Activated T-helper 1 cell treated with Interleukin-2 at 50 U/mL for 16 hours (primary cell): ENCODE measurements at regions not wholly inside any gene's neighbourhood (a gene's known extent, or its start where the extent isn't known, plus 50 kb on each side); places are given as distances from the start of the nearest gene placed in this dataset.
"Not testable (repeated sequence)": the region's sequence is repeated elsewhere in the genome, so short reads cannot be mapped to it uniquely, and the experiment has no call there.

Experiments used
- DNase-seq: peaks from one replicate; pipeline ENCODE4 v3.0.0-alpha.2; 2020; ENCODE audit warnings: low read depth

DNA sequence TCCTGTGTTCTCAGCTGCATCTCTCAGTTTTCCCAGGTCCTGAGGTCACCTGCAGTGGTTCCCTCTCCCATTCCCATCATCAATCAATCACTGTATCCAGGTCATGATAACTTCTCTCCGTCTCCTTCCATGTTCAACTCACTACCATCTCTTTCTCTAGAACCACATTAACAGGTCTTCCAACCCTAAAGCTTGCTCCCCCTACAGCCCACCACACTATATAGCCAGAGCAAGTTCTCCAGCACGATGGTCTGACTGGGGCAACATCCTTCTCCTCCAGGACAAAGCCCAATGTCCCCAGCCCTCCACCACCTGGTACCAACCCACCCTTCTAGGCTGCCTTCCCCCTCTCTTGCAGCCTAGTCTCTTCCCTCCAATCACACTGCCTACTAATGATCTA, 241.6 kb downstream of the CDK5RAP2 start:
- no peak for DNase-seq

DNA sequence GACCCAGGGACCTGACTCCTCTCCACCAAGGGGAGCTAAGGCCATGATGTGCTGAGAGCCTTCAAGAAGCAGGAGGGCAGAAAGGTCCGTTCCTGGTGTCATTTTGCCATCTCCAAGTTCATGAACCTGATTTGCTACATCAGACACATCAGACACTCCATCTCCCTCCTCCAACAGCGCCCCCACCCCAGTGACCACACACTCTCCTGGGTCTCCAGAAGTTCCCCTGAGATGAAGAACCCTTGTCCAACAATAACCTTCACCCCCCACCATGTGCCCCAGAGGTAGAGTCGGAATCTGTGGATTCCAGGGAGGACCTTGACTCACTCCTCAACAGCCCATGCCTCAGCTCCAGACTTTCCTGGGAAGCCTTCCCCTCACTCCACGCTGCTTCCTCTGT, 242.8 kb downstream of the CDK5RAP2 start:
- DNase-seq, result no peak

DNA sequence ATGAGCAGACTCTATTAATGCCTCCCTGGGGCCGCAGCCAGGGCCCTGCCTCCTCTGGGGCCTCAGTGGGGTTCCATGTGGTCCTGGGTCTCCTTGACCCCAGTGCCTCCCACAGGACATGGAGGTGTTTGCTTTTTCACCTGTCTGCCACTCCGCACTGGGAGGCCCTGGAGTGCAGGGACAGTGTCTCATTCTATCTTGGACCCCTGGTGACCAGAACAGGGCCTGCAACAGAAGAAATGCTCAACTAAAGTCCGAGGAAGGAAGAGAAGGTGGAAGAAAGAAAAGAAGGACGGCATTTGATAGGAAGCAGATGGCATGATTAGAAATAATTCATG, 243.2 kb downstream of the CDK5RAP2 start:
- DNase-seq, result no peak

DNA sequence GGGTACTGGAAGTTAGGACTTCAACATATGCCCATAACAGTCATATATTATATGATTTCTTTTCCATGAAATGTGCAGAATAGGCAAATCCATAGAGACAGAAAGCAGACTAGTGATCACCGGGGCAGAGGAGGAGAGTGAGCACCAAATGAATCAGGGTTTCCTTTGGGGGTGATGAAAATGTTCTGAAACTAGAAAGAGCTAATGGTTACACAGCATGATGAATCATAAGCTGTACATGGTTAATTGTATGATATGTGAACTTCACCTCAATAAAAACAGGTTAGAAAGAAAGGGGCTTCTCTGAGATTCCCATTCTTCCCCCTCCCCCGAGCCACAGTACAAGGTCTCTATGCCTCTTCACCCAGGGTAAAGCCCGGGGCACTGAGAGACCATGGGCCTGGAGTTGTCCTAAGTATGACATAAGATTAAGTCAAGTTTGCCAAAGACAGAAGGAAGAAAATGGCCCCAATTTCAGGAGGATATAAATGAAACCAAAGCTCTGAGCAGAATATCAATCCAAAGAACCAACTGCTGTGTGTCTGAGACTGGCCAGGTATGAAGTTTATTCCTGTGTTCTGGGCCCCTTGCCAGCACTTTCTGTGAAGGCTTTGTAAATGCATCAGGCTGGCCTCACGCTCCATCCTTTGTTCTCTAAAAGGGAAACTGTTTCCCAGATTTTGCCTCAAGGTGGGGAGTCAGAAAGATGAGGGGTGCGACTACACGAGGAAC, 243.8 kb downstream of the CDK5RAP2 start:
- DNase-seq, result no peak

DNA sequence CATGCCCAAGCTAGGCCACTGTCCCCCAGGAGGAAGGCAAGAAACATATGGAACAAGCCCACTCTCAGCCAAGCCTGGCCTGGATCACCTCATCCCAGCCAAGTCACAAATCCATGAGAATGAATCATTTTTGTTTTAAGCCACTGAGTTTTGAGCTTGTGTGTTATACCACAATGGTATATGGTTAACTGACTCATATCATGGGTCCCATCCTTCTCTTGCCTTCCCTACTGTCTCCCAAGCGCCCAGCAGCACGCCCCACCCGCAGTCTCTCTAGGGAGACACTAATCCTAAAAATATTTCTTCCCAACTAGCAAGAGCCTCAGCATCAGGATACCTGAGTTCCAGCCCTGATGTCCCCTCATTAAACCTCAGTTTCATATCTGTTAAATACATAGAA, 248.1 kb downstream of the CDK5RAP2 start:
- no peak for DNase-seq

DNA sequence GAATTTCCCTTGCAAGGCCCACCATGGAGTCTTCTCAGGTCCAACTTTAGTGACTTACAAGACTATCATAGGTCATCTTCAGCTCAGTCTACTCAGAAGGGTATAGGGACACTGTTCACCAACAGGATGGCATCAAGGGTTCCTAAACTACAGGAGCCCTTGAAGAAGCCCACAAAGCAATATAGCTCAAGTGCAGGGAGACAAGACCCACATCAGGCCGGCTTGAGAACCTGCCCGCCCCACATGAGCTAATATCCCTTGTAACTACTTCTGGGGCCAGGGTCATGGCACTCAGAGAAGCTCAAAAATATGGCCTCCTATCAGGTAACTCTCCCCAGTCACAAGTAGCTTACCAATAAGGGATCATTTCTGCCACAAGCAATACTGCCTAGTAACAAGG, 249.9 kb downstream of the CDK5RAP2 start:
- DNase-seq, result no peak

DNA sequence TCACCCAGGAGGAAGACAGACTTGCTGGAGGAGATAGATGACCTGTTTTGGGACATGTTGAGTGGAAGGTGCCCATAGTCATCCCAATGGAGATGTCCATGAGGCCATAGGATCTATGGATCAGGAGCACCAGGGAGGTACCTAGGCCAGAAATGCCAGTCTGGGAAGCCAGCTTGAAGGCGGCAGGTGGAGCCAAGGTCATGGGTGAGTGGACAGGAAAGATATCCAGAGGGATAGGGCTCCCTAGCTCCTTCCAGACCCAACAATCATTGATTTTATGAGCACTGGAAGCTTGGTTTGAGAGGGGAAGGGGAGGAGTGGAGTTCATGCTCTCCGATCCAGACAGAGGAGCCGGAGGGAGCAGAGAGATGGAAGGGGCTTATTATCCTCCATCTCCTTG, 252.6 kb downstream of the CDK5RAP2 start:
- no peak for DNase-seq

DNA sequence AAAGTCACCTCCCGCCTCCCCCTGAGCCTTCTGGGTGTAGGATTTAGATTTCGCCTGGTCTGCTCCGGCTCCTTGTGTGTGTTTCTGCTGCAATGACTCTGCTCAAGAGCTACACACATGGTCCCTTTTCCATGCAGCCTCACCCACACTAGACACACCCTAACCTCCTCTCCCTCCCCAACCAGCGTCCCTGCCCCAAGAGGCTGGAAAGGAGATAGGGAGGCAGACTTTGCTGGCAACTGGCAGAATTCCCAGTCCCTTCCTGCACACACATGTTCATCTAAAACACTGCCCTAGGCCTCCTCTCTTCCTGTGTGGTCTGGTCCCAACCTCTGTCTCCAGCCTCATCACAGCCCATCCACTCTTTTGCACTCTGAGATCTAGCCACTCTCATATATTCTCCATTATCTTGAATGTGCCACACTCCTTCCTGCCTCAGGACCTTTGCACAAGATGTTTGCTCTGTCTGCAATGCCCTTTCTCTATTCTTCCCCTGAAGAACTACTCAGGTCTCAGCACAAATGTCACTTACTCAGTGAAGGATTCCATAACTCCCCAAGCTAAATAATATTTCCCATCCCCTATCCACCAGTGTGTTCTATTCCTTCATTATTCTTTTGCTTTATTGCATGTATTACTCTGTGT, 253.8 kb downstream of the CDK5RAP2 start:
- no peak for DNase-seq

DNA sequence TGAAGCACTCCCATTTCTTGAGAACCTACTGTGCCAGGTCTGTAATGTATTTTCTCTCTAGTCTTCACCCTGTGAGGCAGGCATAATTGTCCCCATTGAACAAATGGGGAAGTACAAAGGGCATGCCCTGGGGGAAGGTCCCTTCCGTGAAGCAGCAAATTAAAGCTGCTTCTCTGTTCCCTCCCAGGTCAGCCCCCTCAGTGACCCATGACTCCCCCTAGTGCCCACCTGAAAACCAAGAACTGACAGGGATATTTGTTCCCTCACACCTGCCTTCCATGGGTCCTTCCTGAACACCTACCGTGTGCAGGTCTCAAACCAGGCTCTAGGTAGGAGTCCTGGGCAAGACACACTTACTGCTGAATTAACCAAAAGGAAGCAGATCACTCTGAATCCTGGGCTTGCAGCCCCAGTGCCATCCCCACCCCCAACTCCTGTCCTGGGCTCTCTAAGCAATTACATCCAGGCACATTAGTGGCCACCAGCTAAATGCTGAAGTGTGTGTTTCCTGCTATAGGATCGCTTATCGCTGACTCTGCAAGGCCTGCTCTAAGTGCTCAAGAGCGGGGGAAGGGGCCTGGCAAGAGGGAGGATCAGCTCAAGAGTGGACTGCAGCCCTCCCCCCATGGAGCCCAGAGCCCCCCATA, 254.8 kb downstream of the CDK5RAP2 start:
- DNase-seq, result no peak

DNA sequence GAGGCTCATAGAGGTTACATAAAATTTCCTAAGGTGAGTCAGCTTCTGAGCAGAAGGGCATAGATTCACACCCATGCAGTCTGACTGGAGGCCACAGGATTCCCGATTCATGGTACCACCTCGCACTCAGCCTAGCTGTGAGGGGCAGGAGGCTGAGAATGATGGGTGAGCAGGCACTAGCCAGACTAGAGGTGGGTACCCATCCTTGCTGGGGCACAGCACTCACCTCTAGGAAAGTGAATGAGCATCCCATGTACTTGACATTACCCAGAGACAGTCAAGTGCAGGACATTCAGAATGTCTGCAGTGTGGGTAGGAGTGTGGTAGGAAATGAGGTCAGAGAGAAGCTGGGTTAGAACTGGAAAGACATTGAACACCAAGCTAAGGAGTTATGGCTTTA, 255.5 kb downstream of the CDK5RAP2 start:
- no peak for DNase-seq

DNA sequence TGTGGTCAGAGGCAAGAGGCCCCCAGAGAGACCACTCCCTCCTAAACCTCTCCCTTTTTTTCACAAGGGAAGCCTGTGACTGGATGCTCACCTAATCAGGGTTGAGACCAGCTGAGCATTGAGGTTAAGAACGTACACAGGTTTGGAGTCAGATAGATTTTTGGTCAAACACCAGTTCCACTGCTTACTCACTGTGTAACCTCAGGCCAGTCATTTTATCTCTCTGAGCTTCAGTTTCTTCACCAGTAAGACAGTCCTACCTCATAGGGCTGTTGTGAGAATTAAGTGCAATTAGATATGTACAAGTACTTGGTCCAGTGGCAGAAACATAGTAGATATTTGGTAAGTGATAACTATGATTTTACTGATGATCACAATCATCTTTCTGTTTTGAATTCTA, 256.8 kb downstream of the CDK5RAP2 start:
- no peak for DNase-seq

DNA sequence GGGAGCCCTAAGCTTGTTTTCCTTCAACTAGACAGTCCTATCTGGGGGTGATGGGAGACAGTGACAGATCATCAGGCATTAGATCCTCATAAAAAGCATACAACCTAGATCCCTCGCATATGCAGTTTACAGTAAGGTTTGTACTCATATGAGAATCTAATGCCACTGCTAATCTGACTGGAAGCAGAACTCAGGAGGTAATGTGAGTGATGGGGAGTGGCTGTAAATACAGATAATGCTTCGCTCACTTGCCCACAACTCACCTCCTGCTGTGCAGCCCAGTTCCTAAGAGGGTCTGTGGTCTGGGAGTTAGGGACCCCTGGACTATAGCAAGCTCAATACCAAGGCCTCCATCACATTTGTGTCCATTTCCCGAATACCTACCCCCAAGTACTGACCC, 260.5 kb downstream of the CDK5RAP2 start:
- DNase-seq, result no peak

DNA sequence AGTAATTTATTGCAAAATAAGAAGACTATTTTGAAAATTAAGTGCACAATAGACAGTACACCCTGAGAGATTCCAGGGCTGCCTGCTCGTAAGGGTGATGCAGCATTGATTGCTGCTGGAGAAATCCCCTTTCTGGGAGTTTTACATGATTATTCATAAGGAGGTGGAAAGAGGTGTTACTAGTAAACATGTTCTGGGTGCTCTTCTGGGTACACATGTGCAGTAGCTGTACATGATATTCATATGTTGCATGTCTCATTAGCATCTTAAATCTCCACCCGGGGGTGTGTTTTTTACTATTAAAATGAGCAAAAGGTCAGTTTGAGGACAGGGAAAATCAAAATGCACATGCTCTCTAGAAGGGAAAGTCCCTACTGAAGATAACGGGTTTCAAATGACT, 264.8 kb downstream of the CDK5RAP2 start:
- DNase-seq, result no peak

DNA sequence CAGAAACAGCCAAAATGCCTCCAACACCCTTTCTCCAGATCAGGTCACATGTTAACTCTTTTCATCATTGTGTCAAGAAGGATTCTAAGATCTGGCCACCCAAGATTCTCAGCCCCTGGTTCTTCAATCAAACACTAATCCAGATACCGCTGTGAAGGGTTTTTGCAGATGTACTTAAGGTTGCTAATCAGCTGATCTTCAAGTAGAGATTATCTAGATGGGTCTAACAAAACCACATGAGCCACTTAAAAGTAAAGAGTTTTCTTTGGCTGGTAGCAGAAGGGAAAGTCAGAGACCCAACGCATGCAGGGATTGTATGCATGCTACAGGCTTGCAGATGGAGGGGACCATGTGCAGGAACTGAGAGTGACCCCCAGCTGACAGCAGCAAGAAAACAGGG, 267.9 kb downstream of the CDK5RAP2 start:
- no peak for DNase-seq

DNA sequence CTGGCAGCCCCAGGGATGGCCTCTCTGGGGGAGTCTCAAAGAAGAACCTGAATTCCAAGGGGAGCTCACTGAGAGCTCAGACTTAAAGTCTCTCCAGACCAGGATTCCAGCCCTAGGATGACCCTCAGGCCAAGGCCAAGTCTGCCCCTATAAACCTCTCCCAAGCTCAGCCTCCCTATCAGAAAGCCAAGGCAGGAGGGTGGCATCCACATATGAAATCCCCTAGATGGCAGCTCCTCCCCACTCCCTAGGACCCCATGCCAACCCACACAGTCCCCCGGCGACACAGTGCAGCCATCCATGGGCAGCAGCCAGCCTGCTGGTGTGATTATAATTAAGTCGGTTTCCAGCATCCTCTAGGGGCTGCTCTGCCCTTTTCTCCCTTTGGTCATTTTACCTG, 269.9 kb downstream of the CDK5RAP2 start:
- DNase-seq, result no peak

DNA sequence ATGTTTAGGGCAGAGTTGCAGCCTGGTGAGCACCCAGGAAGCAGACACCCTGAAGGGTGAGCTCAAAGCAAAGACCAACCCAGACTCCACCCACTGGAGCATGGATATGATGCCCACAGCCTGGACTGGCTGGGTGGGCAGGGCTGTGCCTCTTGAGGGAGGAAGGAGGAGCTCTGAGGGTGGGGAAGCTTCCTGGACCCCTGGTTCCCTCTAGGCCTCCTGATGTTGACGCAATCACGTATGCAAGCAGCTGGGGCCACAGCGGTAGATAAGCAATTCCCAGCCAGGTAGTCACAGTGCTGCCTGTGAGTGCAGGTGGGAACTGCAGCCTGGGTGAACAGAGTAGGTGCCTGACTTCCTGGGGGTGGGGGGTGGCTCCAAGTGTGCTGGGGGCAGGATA, 271.5 kb downstream of the CDK5RAP2 start:
- no peak for DNase-seq

DNA sequence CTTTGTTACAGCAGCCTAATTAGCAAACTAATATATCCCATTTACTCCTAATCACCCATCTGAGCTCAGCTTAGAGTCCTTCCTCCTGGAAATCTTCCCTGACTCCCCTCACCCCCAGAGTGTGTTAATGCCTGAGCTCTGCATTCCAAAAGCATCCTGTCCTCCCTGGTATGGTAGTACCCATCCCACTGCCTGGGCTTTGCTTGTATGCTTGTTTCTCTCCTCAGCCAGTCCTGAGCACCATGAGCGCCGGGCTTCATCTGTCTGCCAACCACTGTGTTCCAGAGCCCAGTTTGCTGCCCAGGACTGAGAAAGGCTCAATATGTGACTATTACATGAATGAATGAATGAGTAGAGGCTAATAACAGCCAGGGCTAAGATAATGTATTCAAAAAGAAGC, 272.4 kb downstream of the CDK5RAP2 start:
- no peak for DNase-seq

DNA sequence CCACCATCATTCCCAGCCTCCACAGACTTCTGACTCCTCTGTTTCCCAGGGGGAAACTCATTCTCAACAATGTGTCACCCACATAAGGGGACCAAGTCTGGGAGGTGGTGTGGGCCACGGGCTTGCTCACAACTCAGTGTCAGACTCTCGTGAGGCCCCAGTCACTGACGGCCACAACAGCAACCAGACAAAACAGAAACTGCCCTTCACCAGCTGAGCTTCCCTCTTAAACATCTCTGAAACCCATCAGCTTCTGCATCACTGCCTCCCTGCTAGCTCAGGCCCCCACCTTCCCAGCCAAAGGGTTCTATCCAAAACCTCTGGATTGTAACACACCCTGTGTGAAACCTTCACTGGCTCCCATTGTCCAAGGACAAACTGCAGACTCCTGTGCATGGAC, 273.4 kb downstream of the CDK5RAP2 start:
- no peak for DNase-seq

DNA sequence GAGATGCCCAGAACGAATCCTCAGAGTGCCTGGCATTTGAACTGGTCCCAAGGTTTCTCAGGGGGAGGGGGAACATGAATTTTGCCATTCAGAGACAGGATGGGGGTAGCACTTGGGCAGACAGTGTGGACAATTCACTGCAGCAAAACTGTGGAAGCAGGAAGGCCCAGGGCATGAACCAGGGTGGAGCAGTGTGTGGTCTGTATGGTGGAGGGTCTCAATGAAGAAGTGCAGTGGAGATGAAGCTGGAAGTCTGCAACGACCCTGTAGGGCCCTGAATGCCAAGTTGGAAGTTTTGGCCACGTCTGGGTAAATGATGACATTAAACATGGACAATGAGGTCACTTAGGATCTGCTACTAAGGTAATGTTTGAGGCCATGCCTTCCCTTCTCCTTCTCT, 273.9 kb downstream of the CDK5RAP2 start:
- no peak for DNase-seq

DNA sequence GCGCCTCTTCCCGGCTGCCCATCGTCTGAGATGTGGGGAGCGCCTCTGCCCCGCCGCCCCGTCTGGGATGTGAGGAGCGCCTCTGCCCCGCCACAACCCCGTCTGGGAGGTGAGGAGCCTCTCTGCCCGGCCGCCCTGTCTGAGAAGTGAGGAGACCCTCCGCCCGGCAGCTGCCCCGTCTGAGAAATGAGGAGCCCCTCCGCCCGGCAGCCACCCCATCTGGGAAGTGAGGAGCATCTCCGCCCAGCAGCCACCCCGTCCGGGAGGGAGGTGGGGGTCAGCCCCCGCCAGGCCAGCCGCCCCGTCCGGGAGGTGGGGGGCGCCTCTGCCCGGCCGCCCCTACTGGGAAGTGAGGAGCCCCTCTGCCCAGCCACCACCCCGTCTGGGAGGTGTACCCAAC, 275.1 kb downstream of the CDK5RAP2 start:
- not testable (repeated sequence) for DNase-seq

DNA sequence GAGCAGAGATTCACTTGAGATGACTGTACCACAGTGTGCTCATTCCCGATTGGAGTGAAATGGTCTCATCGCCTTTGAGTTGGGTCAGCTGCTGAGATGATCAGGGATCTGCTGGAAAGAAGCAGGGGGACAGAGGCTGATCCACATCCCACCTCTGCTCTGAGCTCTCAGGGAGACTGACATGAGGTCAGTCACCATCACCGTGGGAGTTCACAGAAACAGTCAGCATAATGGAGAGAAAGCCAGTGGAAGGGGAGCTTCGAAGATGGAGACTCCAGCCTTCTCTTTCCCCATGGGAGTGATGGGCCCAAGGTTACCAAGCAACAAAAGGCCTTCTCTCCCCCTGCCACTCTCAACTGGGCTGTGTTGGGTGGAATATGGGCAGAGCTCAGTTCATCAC, 276.4 kb downstream of the CDK5RAP2 start:
- no peak for DNase-seq

DNA sequence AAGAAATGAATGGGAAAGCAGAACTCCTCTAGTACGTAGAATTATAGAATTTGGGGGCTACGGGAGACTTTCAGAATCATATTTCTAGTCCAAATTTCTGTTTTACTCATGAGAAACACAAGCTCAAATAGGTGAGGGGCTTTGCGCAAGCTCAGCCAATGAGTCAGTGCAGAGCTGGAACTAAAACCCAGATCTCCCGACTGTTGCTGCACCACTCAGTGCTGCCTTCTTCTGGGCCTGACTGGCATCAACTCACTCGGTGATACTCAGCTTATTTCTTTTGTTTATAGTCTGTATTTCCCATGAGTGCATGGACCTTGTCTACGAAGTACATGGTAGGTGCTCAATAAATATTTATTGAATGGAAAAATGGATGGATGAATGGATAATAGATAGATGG, 280.2 kb downstream of the CDK5RAP2 start:
- no peak for DNase-seq

DNA sequence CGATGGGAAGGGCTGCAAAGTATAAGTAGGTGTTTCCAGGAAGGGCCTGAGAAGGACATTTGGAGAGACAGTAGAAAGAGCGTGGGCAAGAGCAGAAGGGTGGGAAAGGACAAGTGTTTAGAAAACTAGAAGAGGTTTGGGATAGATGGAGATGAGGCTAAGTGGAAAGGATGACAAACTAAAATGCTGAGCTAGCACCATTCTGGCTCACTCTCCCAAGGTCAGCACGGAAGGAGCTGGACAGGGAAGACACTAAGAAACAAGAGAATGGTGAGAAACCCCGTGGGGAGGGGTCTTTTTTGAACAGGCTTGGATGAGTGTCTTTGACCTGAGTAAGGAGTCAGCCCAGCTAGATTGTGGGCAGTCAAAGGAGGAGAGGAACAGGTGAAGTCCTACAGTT, 286.0 kb downstream of the CDK5RAP2 start:
- DNase-seq, result no peak

DNA sequence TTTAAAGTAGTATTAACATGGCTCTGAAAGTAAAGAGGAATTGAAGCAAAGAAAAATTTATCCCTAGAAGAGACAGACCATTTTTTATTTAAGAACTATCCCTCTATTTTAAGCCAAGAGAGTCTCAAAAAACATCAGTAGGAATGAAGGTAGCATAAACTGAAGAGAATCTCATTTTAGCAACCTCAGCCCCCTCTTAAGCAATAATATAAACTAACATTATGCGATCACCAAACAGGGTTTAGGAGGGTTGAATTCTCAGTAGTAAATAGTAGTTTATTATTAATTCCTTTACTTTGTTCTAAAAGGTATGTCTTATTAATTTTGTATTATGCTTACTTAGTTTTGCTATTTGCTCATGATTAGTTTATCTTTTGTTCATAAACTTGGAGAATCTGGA, 287.4 kb downstream of the CDK5RAP2 start:
- DNase-seq, result no peak
